Fibroblast of skin of abdomen (primary cell): ENCODE measurements at regions not wholly inside any gene's neighbourhood (a gene's known extent, or its start where the extent isn't known, plus 50 kb on each side); places are given as distances from the start of the nearest gene placed in this dataset.
"Not testable (repeated sequence)": the region's sequence is repeated elsewhere in the genome, so short reads cannot be mapped to it uniquely, and the experiment has no call there.

ENCODE experiments used
- DNase-seq: peaks from one replicate; pipeline ENCODE4 v3.0.0-alpha.2; 2013

DNA sequence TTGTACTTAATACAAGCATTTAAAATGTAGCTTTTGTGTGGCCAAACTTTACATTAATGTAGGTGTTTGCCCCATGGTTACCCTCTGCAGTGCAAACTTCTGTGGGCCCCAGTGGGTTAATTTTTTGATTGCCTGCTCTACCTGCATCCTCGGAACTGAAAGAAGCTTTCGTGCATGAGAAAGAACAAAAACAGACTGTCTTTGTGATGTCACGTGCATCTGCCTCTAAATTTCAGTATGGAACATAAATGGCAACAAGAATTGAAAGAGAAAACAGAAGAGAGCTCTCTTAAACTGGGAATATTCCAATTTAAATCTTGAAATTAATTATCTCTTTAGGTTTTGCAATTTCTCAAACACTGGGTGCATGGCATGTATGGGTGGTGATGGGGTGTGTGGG, 182.4 kb upstream of the LCORL start:
- no peak for DNase-seq

DNA sequence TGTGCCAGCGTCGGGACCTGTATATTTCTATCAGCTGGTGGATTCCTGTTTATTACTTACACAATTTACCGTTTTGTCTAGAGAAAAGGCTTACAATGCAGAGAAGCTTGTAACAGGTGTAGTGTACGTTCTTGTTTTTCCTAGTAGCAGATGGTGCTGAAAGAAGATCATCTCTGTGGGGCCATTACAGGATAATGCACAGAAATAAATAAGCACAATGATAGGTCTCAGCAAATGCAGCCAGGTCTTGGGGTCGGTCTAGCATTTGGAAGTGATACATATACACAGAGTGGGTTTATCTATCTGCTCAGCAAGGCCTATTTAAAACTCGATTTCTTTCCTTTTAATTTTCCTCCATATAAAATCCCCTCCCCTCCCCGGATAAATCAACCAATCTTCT, 180.9 kb upstream of the LCORL start:
- no peak for DNase-seq

- no peak for DNase-seq
Observed at GRCh38 chr4:18201885-18202284, 180.3 kb upstream of the LCORL start.

- no peak for DNase-seq
Observed at GRCh38 chr4:18198653-18199052, 177.1 kb upstream of the LCORL start.

DNA sequence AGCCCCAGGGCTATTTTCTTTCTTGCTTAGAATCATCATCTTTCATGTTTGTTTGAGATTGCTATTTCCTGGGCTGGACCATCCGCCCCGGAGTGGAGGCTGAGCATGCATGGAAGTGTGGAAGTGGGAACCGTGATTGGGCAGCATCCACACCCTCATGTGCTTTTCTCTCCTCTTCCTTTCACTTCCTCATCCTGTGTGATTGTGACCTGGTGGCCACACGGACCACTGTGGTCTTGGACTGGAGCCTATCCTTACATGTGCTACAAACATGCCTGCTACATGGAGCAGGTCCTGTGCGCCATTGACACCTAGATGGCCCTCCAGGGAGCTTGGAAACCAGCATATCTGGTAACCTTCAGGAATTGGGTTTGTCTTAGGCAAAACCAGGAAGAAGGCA, 175.9 kb upstream of the LCORL start:
- DNase-seq = no peak

- DNase-seq = no peak
Observed at GRCh38 chr4:18194278-18194677, 172.7 kb upstream of the LCORL start.

- DNase-seq = no peak
Observed at GRCh38 chr4:18192901-18193300, 171.3 kb upstream of the LCORL start.

- DNase-seq = no peak
Observed at GRCh38 chr4:18185491-18185890, 163.9 kb upstream of the LCORL start.

- no peak for DNase-seq
Observed at GRCh38 chr4:18180892-18181291, 159.3 kb upstream of the LCORL start.

DNA sequence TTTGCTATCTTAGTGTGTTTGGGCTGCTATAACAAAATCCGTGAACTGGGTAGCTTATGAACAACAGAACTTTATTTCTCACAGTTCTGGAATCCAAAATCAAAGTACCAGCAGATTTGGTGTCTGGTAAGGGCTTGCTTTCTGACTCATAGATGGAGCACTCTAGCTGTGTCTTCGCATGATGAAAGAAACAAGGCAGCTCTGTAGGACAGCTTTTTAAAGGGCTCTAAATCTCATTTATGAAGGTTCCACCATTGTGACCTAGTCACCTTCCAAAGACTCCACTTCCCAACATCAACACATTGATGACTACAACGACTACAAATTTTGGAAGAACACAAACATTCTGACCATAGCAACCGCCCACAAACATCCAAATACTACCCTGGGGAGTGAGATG, 158.6 kb upstream of the LCORL start:
- DNase-seq = no peak

GRCh38 chr4:18171896-18172295, 150.3 kb upstream of the LCORL start:
- no peak for DNase-seq

- no peak for DNase-seq
Observed at GRCh38 chr4:18167831-18168230, 146.3 kb upstream of the LCORL start.

DNA sequence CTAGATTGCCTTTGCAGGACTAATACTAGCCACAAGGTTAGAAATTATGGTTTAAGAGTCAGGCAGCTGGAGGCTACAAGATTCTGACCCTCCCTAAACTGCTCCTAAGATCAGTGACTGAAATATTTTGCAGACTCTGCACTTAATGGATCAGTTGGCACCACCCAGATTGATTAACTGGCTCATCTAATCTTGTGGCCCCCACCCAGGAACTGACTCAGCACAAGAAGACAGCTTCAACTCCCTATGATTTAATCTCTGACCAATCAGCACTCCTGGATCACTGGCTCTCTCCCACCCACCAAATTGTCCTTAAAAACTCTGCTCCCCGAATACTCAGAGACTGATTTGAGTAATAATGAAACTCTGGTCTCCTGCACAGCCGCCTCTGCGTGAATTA, 145.4 kb upstream of the LCORL start:
- no peak for DNase-seq

DNA sequence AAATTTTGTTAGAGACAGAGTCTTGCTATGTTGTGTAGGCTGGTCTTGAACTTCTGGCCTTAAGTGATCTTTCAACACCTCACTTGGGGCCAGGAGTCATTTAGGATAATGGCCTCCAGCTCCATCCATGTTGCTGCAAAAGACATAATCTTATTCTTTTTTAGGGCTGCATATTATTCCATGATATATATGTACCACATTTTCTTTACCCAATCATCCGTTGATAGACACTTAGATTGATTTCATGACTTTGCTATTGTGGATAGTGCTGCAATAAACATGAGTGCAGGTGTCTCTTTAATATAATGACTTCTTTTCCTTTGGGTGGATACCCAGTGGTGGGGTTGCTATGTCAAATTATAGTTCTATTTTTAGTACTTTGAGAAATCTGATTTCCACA, 140.9 kb upstream of the LCORL start:
- no peak for DNase-seq

- DNase-seq = not testable (repeated sequence)
Observed at GRCh38 chr4:18159117-18159912, 137.8 kb upstream of the LCORL start.

DNA sequence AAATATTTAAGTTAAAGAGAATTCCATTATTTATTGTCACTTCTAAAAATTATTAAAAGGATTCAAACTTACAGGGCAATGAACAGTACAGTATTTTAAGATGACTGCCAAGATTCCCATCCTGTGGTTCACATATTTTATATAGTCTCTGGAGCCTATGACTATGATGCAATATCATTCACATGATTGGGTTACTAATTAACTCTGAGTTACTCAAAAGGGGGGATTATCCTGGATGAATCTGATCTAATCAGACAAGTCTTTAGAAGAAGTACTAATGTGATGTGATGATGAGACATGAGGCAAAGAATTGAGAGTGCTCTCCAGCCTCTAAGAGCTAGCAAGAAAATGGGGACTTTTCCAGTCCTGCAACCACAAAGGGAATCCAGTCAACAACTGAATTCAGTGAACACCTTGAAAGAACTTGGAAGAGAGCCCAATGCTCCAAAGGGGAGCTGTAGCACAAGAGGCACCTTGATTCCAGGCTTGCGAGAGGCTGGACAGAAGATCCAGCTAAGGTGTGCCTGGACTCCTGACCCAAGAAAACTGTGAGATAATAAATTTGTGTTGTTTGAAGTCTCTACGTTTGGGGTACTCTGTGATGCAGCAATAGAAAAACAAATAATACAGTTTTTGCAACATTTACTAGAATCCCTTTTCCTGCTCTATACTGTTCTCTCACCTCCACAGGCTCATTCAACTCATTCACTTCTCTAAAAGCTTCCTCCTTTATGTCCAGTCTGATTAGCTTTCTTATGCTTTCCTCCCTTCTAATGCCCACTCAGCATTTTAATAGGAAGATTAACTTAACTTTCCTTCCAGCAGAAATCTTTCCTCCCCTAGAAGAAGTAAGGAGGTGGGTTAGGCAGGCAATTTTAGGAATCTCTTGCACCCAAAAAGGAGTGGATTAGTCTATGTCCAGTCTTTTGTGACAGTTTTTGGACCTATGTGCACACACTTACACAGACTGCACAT, 133.8 kb upstream of the LCORL start:
- DNase-seq = no peak

DNA sequence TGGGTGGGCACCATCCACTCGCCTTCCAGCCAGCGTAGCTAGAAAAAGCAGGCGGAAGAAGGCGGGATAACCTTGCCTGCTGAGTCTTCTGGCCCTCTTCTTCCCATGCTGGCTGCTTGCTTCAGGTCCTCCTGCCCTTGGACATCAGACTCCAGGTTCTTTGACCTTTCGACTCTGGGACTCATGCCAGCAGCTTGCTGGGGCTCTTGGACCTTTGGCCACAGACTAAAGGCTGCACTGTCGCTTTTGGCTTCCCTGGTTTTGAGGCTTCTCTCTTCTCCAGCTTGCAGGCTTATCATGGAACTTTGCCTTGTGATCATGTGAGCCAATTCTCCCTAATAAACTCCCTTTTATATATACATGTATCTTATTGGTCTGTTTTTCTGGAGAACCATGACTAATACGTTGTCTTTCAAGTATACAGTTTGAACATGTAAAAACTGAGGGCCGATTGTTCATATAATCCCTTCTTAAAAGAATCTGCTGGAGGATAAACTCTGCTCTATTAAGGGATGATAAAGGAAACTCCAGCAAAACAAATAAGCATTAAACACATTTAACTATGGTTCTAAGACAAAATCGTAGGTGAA, 116.6 kb upstream of the LCORL start:
- DNase-seq = no peak

DNA sequence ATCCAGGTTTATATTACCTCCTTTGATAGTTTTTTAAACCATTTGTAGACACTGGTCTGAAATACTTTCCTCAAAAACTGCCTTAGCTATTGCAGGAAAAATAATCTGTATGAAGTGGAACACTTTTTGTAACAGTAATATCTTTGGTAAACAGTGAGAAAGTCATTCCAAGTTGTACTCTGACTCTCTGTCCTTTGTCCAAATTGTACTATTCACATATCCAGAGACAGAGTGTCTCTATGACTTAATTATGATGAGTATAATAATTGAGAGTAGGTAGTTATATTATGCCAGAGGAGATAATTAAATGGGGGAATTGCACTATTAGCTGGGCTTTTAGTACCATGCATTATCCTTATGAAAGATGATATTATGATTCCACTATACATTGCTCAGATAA, 112.6 kb upstream of the LCORL start:
- DNase-seq = no peak

- DNase-seq = no peak
Observed at GRCh38 chr4:18130256-18130655, 108.7 kb upstream of the LCORL start.

GRCh38 chr4:18128241-18128640, 106.7 kb upstream of the LCORL start:
- no peak for DNase-seq

- DNase-seq = no peak
Observed at GRCh38 chr4:18127030-18127429, 105.5 kb upstream of the LCORL start.

DNA sequence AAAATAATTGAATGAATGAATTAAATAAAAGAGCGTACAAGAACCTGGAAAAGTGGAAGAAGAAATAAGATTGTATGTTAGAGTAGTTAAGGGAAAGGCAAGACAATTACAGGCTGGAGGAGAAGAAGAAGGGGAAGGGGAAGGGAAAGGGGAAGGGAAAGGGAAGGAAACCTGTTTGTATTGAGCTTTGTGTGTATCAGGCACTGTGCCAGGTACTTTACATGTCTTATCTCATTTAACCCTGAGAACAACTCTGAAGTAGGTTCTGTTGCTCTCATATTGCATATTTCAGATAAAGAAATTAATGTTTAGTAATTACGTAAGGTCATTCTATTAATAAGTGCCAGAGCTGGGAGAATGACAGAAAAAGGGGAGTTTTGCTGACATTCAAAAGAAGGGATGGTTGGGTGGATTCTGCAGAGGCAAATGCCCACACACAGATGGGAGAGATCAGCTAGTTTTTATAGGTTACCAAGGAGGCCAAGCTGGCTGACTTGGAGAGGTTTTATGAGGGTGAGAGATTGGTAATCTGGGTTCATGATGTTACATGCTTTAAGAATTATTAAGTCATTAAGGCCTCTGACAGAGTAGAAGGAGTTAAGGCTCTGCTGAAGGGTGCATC, 92.3 kb upstream of the LCORL start:
- no peak for DNase-seq

GRCh38 chr4:18111081-18111480, 89.5 kb upstream of the LCORL start:
- no peak for DNase-seq
